SK-N-SH (cell line): ENCODE measurements at regions not wholly inside any gene's neighbourhood (a gene's known extent, or its start where the extent isn't known, plus 50 kb on each side); places are given as distances from the start of the nearest gene placed in this dataset.

ENCODE experiments used
- CTCF ChIA-PET: fragments of 300-600, 350-600 bp; formaldehyde crosslinking; extraction: SDS; loops from one replicate; lab custom pipeline; 2021; lab: Yijun Ruan, JAX
- POLR2A ChIA-PET: fragments of 350-600 bp; sonication (Branson Sonifier 250); formaldehyde crosslinking; extraction: SDS; loops from one replicate; lab custom pipeline; 2020; ENCODE audit warnings: antibody characterized with exemption, inconsistent platforms; lab: Yijun Ruan, JAX
- DNase-seq: peaks from one replicate; pipeline ENCODE4 v3.0.0; 2012
- H2AFZ ChIP-seq: fragments of 200-600 bp; sonication (generic); 2 replicates; pipeline ENCODE4 v1.8.1; 2016; ENCODE audit warnings: antibody characterized with exemption, mild to moderate bottlenecking, low read depth
- H3F3A ChIP-seq: fragments of 200-600 bp; sonication (generic); replicated peaks from 2 replicates; pipeline ENCODE3; 2016; ENCODE audit warnings: antibody characterized with exemption, mild to moderate bottlenecking; ENCODE audit not compliant: insufficient read depth
- H3K27ac ChIP-seq, 2 experiments: fragments of 200-500 bp in 1 of 2; fragments of 200-600 bp in 1 of 2; sonication (Bioruptor generic) in 1 of 2; sonication (generic), shearing (Covaris generic) in 1 of 2; 2 replicates each; pipeline versions ENCODE4 v1.5.1 to v1.6.1; 2014 to 2016; ENCODE audit warnings: low read depth in 2 of 2, inconsistent platforms in 1 of 2, low read length in 1 of 2, mild to moderate bottlenecking in 1 of 2, mixed read lengths in 1 of 2
- H3K27me3 ChIP-seq: fragments of 200-600 bp; sonication (generic), shearing (Covaris generic); 2 replicates; pipeline ENCODE4 v1.6.1; 2016; ENCODE audit warnings: mixed run types; ENCODE audit not compliant: insufficient read depth
- H3K36me3 ChIP-seq, 2 experiments: fragments of 200-500 bp in 1 of 2; fragments of 200-600 bp in 1 of 2; sonication (Bioruptor generic) in 1 of 2; sonication (generic) in 1 of 2; replicated peaks in 1 of 2; 2 replicates each; pipeline versions ENCODE3 to v1.5.1; 2014 to 2016; ENCODE audit warnings: low read length in 1 of 2, mild to moderate bottlenecking in 1 of 2; ENCODE audit not compliant: insufficient read depth in 2 of 2, control insufficient read depth in 1 of 2
- H3K4me1 ChIP-seq, 2 experiments: fragments of 200-500 bp in 1 of 2; fragments of 200-600 bp in 1 of 2; sonication (Bioruptor generic) in 1 of 2; sonication (generic), shearing (Covaris generic) in 1 of 2; 2 replicates each; pipeline versions ENCODE4 v1.5.1 to v1.6.1; 2014 to 2016; ENCODE audit warnings: low read depth in 1 of 2, low read length in 1 of 2, mixed run types in 1 of 2; ENCODE audit not compliant: insufficient read depth in 2 of 2, control insufficient read depth in 1 of 2
- H3K4me2 ChIP-seq: fragments of 200-600 bp; sonication (generic), shearing (Covaris generic); 2 replicates; pipeline ENCODE4 v1.6.1; 2017; ENCODE audit warnings: mixed run types
- H3K4me3 ChIP-seq, 2 experiments: fragments of 200-500 bp in 1 of 2; fragments of 200-600 bp in 1 of 2; sonication (Bioruptor generic) in 1 of 2; sonication (generic), shearing (Covaris generic) in 1 of 2; 2 replicates each; pipeline versions ENCODE4 v1.5.1 to v1.8.1; 2014 to 2016; ENCODE audit warnings: low read depth in 2 of 2, inconsistent platforms in 1 of 2, low read length in 1 of 2, mild to moderate bottlenecking in 1 of 2, mixed read lengths in 1 of 2, moderate library complexity in 1 of 2
- H3K79me2 ChIP-seq: fragments of 200-600 bp; sonication (generic); 2 replicates; pipeline ENCODE4 v1.8.1; 2017; ENCODE audit warnings: mild to moderate bottlenecking; ENCODE audit not compliant: insufficient read depth
- H3K9ac ChIP-seq: fragments of 200-600 bp; sonication (generic); 2 replicates; pipeline ENCODE4 v1.6.1; 2017; ENCODE audit warnings: mixed run types
- H3K9me2 ChIP-seq: fragments of 200-600 bp; sonication (generic); 2 replicates; pipeline ENCODE4 v1.6.1; 2017; ENCODE audit warnings: mixed run types
- H3K9me3 ChIP-seq: fragments of 200-600 bp; sonication (generic); 2 replicates; pipeline ENCODE4 v1.6.1; 2017; ENCODE audit warnings: mixed run types, mild to moderate bottlenecking, moderate library complexity
- H4K20me1 ChIP-seq: fragments of 200-600 bp; sonication (generic); 2 replicates; pipeline ENCODE4 v1.6.1; 2017; ENCODE audit warnings: mild to moderate bottlenecking, mixed run types; ENCODE audit not compliant: insufficient read depth
- ELF1 ChIP-seq: IDR thresholded peaks from 2 replicates; pipeline ENCODE4 v1.4.0; 2012
- FOSL2 ChIP-seq: IDR thresholded peaks from 2 replicates; pipeline ENCODE4 v1.4.0; 2012; ENCODE audit warnings: low read depth, mild to moderate bottlenecking, moderate library complexity, borderline replicate concordance
- GATA2 ChIP-seq: sonication (generic); formaldehyde crosslinking; IDR thresholded peaks from 2 replicates; pipeline ENCODE4 v1.5.0; 2020; ENCODE audit warnings: mild to moderate bottlenecking, missing genetic modification reagents
- JUND ChIP-seq: IDR thresholded peaks from 2 replicates; pipeline ENCODE4 v1.4.0; 2012
- MAX ChIP-seq: IDR thresholded peaks from 2 replicates; pipeline ENCODE4 v1.4.0; 2012; ENCODE audit warnings: low read depth
- MXI1 ChIP-seq: IDR thresholded peaks from 2 replicates; pipeline ENCODE4 v1.6.1; 2012; ENCODE audit warnings: mild to moderate bottlenecking, low read depth, low read length, improper control_type of control experiment
- NFIC ChIP-seq: IDR thresholded peaks from 2 replicates; pipeline ENCODE4 v1.4.0; 2012; ENCODE audit warnings: borderline replicate concordance
- PBX3 ChIP-seq: IDR thresholded peaks from 2 replicates; pipeline ENCODE4; 2012
- RCOR1 ChIP-seq: fragments of 150-350 bp; IDR thresholded peaks from 2 replicates; pipeline ENCODE4 v1.6.1; 2017; ENCODE audit warnings: antibody characterized with exemption, low read length
- REST ChIP-seq: IDR thresholded peaks from 2 replicates; pipeline ENCODE4 v1.6.1; 2012; ENCODE audit warnings: mild to moderate bottlenecking, low read depth, low read length, moderate library complexity
- RFX5 ChIP-seq: IDR thresholded peaks from 2 replicates; pipeline ENCODE4 v1.6.1; 2012; ENCODE audit warnings: mild to moderate bottlenecking, improper control_type of control experiment, low read length
- RXRA ChIP-seq: IDR thresholded peaks from 2 replicates; pipeline ENCODE4 v1.4.0; 2012; ENCODE audit warnings: low read depth, mild to moderate bottlenecking, borderline replicate concordance
- SIN3A ChIP-seq: IDR thresholded peaks from 2 replicates; pipeline ENCODE4 v1.6.1; 2012; ENCODE audit warnings: low read depth, mild to moderate bottlenecking, low read length, moderate library complexity, borderline replicate concordance
- SMC3 ChIP-seq: IDR thresholded peaks from 2 replicates; pipeline ENCODE4 v1.6.1; 2012; ENCODE audit warnings: low read depth, low read length, improper control_type of control experiment
- TAF1 ChIP-seq: IDR thresholded peaks from 2 replicates; pipeline ENCODE4 v1.6.1; 2012; ENCODE audit warnings: low read depth, mild to moderate bottlenecking, low read length, moderate library complexity, borderline replicate concordance
- TCF12 ChIP-seq: IDR thresholded peaks from 2 replicates; pipeline ENCODE4 v1.4.0; 2012
- TEAD4 ChIP-seq: IDR thresholded peaks from 2 replicates; pipeline ENCODE4 v1.4.0; 2012; ENCODE audit warnings: mild to moderate bottlenecking, borderline replicate concordance; ENCODE audit not compliant: insufficient read depth
- USF2 ChIP-seq: fragments of 150-350 bp; IDR thresholded peaks from 2 replicates; pipeline ENCODE4 v1.6.1; 2017; ENCODE audit warnings: antibody characterized with exemption, low read length, low read depth, borderline replicate concordance
- ZBTB33 ChIP-seq: IDR thresholded peaks from 2 replicates; pipeline ENCODE4 v1.4.0; 2012; ENCODE audit warnings: low read depth, borderline replicate concordance
- WGBS: methylation state at CpG from one replicate; pipeline ENCODE4 v1.1.6; 2017; ENCODE audit warnings: low lambda C conversion rate; 5-methylcytosine and 5-hydroxymethylcytosine counted together

- ChIA-PET POLR2A (no interaction called here), CTCF (no interaction called here)
- Histone ChIP-seq H3F3A (no peaks in the 10 kb centered on the region), H4K20me1 (no peaks in the 10 kb centered on the region), H3K9ac (no peak overlapping the region), H3K36me3 (no peaks in the 10 kb centered on the region), H3K9me3 (no peaks in the 10 kb centered on the region), H3K9me2 (no peaks in the 10 kb centered on the region), H3K4me3 (no peak overlapping the region), H3K27ac (no peak overlapping the region), H3K27me3 (0 out of 2 replicates have a peak, but pooled peaks cover 6% of the 10 kb centered on the region), H2AFZ (no peak overlapping the region), H3K4me1 (no peaks in the 10 kb centered on the region), H3K4me2 (no peak overlapping the region), H3K79me2 (no peaks in the 10 kb centered on the region)
- 22% methylated on average over 3 of the region's 3 CpGs for WGBS
- DNase-seq = no peak
- TF ChIP-seq NFIC (no peak), RCOR1 (no peak), RFX5 (no peak), PBX3 (no peak), RXRA (no peak), JUND (no peak), FOSL2 (no peak), MXI1 (no peak), REST (no peak), ZBTB33 (no peak)
These were observed 583.1 kb upstream of the RGS18 start for GRCh38 chr1:191575180-191575579.

- Histone ChIP-seq H4K20me1 (no peaks in the 10 kb centered on the region), H3K79me2 (no peaks in the 10 kb centered on the region), H2AFZ (no peak overlapping the region), H3K36me3 (no peaks in the 10 kb centered on the region), H3K9me2 (no peaks in the 10 kb centered on the region), H3K4me1 (no peaks in the 10 kb centered on the region), H3K4me3 (no peak overlapping the region), H3F3A (no peaks in the 10 kb centered on the region), H3K9ac (no peak overlapping the region), H3K27me3 (0 out of 2 replicates have a peak, but pooled peaks cover 6% of the 10 kb centered on the region), H3K4me2 (no peak overlapping the region), H3K27ac (no peak overlapping the region), H3K9me3 (no peaks in the 10 kb centered on the region)
- WGBS = 11% methylated on average over 3 of the region's 3 CpGs
- ChIA-PET CTCF (no interaction called here), POLR2A (no interaction called here)
- no peak for DNase-seq
- TF ChIP-seq GATA2 = no peak
- TF ChIP-seq TEAD4 = no peak
- no peak for TF ChIP-seq NFIC
- TF ChIP-seq MAX = no peak
- TF ChIP-seq USF2 = no peak
- no peak for TF ChIP-seq SIN3A
- no peak for TF ChIP-seq TAF1
- TF ChIP-seq SMC3 = no peak
- TF ChIP-seq ELF1 = no peak
- no peak for TF ChIP-seq TCF12
- TF ChIP-seq FOSL2 = no peak
- TF ChIP-seq RXRA = no peak
These were observed 582.5 kb upstream of the RGS18 start for GRCh38 chr1:191575746-191576145.
